Stimulated activated CD4-positive, alpha-beta T cell treated with anti-CD3 and anti-CD28 coated beads, Interleukin-15, amount 100 ng/mL, for 48 hours (primary cell): ENCODE measurements at regions not wholly inside any gene's neighbourhood (a gene's known extent, or its start where the extent isn't known, plus 50 kb on each side); places are given as distances from the start of the nearest gene placed in this dataset.
"Not testable (repeated sequence)": the region's sequence is repeated elsewhere in the genome, so short reads cannot be mapped to it uniquely, and the experiment has no call there.

ENCODE experiments used
- DNase-seq, 2 donors: peaks; one replicate each; pipeline ENCODE4 v3.0.0-alpha.2; 2020; ENCODE audit warnings: low read depth in 2 of 2

- no peak for DNase-seq
These were observed 90.4 kb upstream of the RBMS1 start for GRCh38 chr2:160583813-160584537.

GRCh38 chr2:160584972-160585494 is 91.4 kb upstream of the RBMS1 start:
- no peak for DNase-seq

GRCh38 chr2:160590664-160591063 is 97.1 kb upstream of the RBMS1 start:
- DNase-seq = no peak

- DNase-seq = no peak
These were observed 98.8 kb upstream of the RBMS1 start for GRCh38 chr2:160592401-160592800.

GRCh38 chr2:160592993-160593392 is 99.4 kb upstream of the RBMS1 start:
- DNase-seq = no peak

- DNase-seq = no peak
These were observed 102.8 kb upstream of the RBMS1 start for GRCh38 chr2:160596441-160596840.

GRCh38 chr2:160600437-160600836 is 106.8 kb upstream of the RBMS1 start:
- not testable (repeated sequence) for DNase-seq

- no peak for DNase-seq
These were observed 108.5 kb upstream of the RBMS1 start for GRCh38 chr2:160602073-160602472.

GRCh38 chr2:160603771-160604510 is 110.3 kb upstream of the RBMS1 start:
- no peak for DNase-seq

GRCh38 chr2:160606341-160606740 is 112.7 kb upstream of the RBMS1 start:
- no peak for DNase-seq

GRCh38 chr2:160608599-160608998 is 115.0 kb upstream of the RBMS1 start:
- no peak for DNase-seq

GRCh38 chr2:160609346-160609745 is 115.7 kb upstream of the RBMS1 start:
- no peak for DNase-seq

- DNase-seq = no peak
These were observed 116.4 kb upstream of the RBMS1 start for GRCh38 chr2:160610041-160610440.

GRCh38 chr2:160612266-160612856 is 118.8 kb upstream of the RBMS1 start:
- no peak for DNase-seq

GRCh38 chr2:160613466-160614153 is 120.0 kb upstream of the RBMS1 start:
- no peak for DNase-seq

- DNase-seq = no peak
These were observed 120.8 kb upstream of the RBMS1 start for GRCh38 chr2:160614391-160614790.

GRCh38 chr2:160615706-160616105 is 122.1 kb upstream of the RBMS1 start:
- no peak for DNase-seq

GRCh38 chr2:160616149-160616548 is 122.5 kb upstream of the RBMS1 start:
- no peak for DNase-seq

GRCh38 chr2:160621748-160622147 is 128.1 kb upstream of the RBMS1 start:
- DNase-seq = no peak

- not testable (repeated sequence) for DNase-seq
These were observed 134.5 kb upstream of the RBMS1 start for GRCh38 chr2:160628020-160628637.

GRCh38 chr2:160628811-160629210 is 135.2 kb upstream of the RBMS1 start:
- no peak for DNase-seq
